Parathyroid adenoma (tissue), 2 donors: ENCODE measurements at regions not wholly inside any gene's neighbourhood (a gene's known extent, or its start where the extent isn't known, plus 50 kb on each side); places are given as distances from the start of the nearest gene placed in this dataset.

ENCODE experiments used
- H2AFZ ChIP-seq: fragments of 300-600 bp; sonication (generic); one replicate; pipeline ENCODE4 v1.7.0; 2017; ENCODE audit warnings: antibody characterized with exemption, mild to moderate bottlenecking
- H3K27ac ChIP-seq: fragments of 300-600 bp; sonication (generic); one replicate; pipeline ENCODE4 v1.7.0; 2017
- H3K27me3 ChIP-seq: fragments of 300-600 bp; sonication (generic); one replicate; pipeline ENCODE4 v1.7.0; 2017; ENCODE audit warnings: low read length; ENCODE audit not compliant: control insufficient read depth, insufficient read depth
- H3K36me3 ChIP-seq: fragments of 300-600 bp; sonication (generic); one replicate; pipeline ENCODE4 v1.7.0; 2017; ENCODE audit warnings: low read length; ENCODE audit not compliant: control insufficient read depth, insufficient read depth
- H3K4me1 ChIP-seq: fragments of 300-600 bp; sonication (generic); one replicate; pipeline ENCODE4 v1.7.0; 2017; ENCODE audit warnings: control low read depth
- H3K4me2 ChIP-seq: fragments of 300-600 bp; sonication (generic); one replicate; pipeline ENCODE4 v1.7.0; 2017; ENCODE audit warnings: low read length
- H3K4me3 ChIP-seq: fragments of 300-600 bp; sonication (generic); one replicate; pipeline ENCODE4 v1.7.0; 2017; ENCODE audit warnings: low read depth, low read length
- H3K79me2 ChIP-seq: fragments of 300-600 bp; sonication (generic); one replicate; pipeline ENCODE4 v1.7.0; 2017; ENCODE audit warnings: control low read depth
- H3K9ac ChIP-seq: fragments of 300-600 bp; sonication (generic); one replicate; pipeline ENCODE4 v1.7.0; 2017; ENCODE audit warnings: mild to moderate bottlenecking
- H3K9me3 ChIP-seq: fragments of 300-600 bp; sonication (generic); one replicate; pipeline ENCODE4 v1.7.0; 2017; ENCODE audit warnings: low read length; ENCODE audit not compliant: control insufficient read depth
- CTCF ChIP-seq: fragments of 300-600 bp; sonication (generic); IDR thresholded peaks from one replicate; pipeline ENCODE4 v1.7.0; 2017; ENCODE audit warnings: antibody characterized with exemption, mild to moderate bottlenecking
- donor health status: primary hyperparathyroidism.

GRCh38 chr6:147065786-147066185 is 138.4 kb upstream of the STXBP5 start:
- no peaks in the 10 kb centered on the region for H3K9me3 ChIP-seq
- H3K79me2 ChIP-seq: no peaks in the 10 kb centered on the region
- no peak overlapping the region for H2AFZ ChIP-seq
- no peak overlapping the region for H3K27ac ChIP-seq
- no peak overlapping the region for H3K9ac ChIP-seq
- no peak for TF ChIP-seq CTCF
- H3K4me3 ChIP-seq: no peak overlapping the region
- no peaks in the 10 kb centered on the region for H3K36me3 ChIP-seq
- no peaks in the 10 kb centered on the region for H3K27me3 ChIP-seq
- H3K4me2 ChIP-seq: no peak overlapping the region
- no peaks in the 10 kb centered on the region for H3K4me1 ChIP-seq

- H3K36me3 ChIP-seq: no peaks in the 10 kb centered on the region
- peaks cover 4% of the 10 kb centered on the region for H3K4me1 ChIP-seq
- H3K4me3 ChIP-seq: no peak overlapping the region
- H3K27me3 ChIP-seq: no peaks in the 10 kb centered on the region
- no peaks in the 10 kb centered on the region for H3K9me3 ChIP-seq
- H3K4me2 ChIP-seq: no peak overlapping the region
- no peak for TF ChIP-seq CTCF
- no peak overlapping the region for H3K27ac ChIP-seq
- H3K79me2 ChIP-seq: no peaks in the 10 kb centered on the region
- H3K9ac ChIP-seq: no peak overlapping the region
- H2AFZ ChIP-seq: no peak overlapping the region
Measured at GRCh38 chr6:147067184-147067583, 137.0 kb upstream of the STXBP5 start.

- peaks cover 22% of the 10 kb centered on the region for H3K4me1 ChIP-seq
- no peaks in the 10 kb centered on the region for H3K9me3 ChIP-seq
- H3K4me2 ChIP-seq: no peak overlapping the region
- no peak overlapping the region for H3K9ac ChIP-seq
- TF ChIP-seq CTCF: no peak
- H3K27ac ChIP-seq: peak overlapping the region; percentile 22
- H3K4me3 ChIP-seq: no peak overlapping the region
- H3K79me2 ChIP-seq: no peaks in the 10 kb centered on the region
- H3K36me3 ChIP-seq: no peaks in the 10 kb centered on the region
- peak overlapping the region; percentile 75 for H2AFZ ChIP-seq
- no peaks in the 10 kb centered on the region for H3K27me3 ChIP-seq
Measured at GRCh38 chr6:147071776-147072175, 132.4 kb upstream of the STXBP5 start.

- no peak for TF ChIP-seq CTCF
- Histone ChIP-seq H3K9ac (no peak overlapping the region), H3K27ac (peak overlapping the region; percentile 13)
Measured at GRCh38 chr6:147075381-147075780, 128.8 kb upstream of the STXBP5 start.

GRCh38 chr6:147077251-147077650 is 127.0 kb upstream of the STXBP5 start:
- no peak overlapping the region for H3K4me2 ChIP-seq

More at GRCh38 chr6:147075381-147075780, 128.8 kb upstream of the STXBP5 start:
- no peaks in the 10 kb centered on the region for H3K79me2 ChIP-seq
- peaks cover 42% of the 10 kb centered on the region for H3K4me1 ChIP-seq
- no peaks in the 10 kb centered on the region for H3K36me3 ChIP-seq
- H3K4me2 ChIP-seq: no peak overlapping the region
- no peaks in the 10 kb centered on the region for H3K9me3 ChIP-seq
- no peak overlapping the region for H3K4me3 ChIP-seq
- no peaks in the 10 kb centered on the region for H3K27me3 ChIP-seq
- H2AFZ ChIP-seq: peak overlapping the region; percentile 54

More at GRCh38 chr6:147077251-147077650, 127.0 kb upstream of the STXBP5 start:
- Histone ChIP-seq H3K9me3 (no peaks in the 10 kb centered on the region), H3K4me1 (peaks cover 57% of the 10 kb centered on the region), H3K9ac (no peak overlapping the region), H3K4me3 (no peak overlapping the region), H3K36me3 (no peaks in the 10 kb centered on the region), H3K79me2 (no peaks in the 10 kb centered on the region), H3K27ac (peak overlapping the region; percentile 89), H3K27me3 (no peaks in the 10 kb centered on the region), H2AFZ (peak overlapping the region; percentile 50)
- TF ChIP-seq CTCF: no peak
